ENCODE measurements at regions not wholly inside any gene's neighbourhood (a gene's known extent, or its start where the extent isn't known, plus 50 kb on each side); places are given as distances from the start of the nearest gene placed in this dataset.

GRCh38 chr4:58760100-58760499, 1649.9 kb upstream of the IGFBP7 start:
- H3K27ac ChIP-seq: no peak overlapping the region
- TF ChIP-seq CTCF (IDR thresholded peaks at IDR 0.05) (no peak), ZFX (IDR thresholded peaks at IDR 0.05; ENCODE audit: borderline replicate concordance) (no peak)

GRCh38 chr4:58749206-58749605, 1639.0 kb upstream of the IGFBP7 start:
- peak overlapping the region; percentile 41 for H3K27ac ChIP-seq
- TF ChIP-seq ZFX (IDR thresholded peaks at IDR 0.05; ENCODE audit: borderline replicate concordance) (no peak), CTCF (IDR thresholded peaks at IDR 0.05) (no peak)

- TF ChIP-seq ZFX (IDR thresholded peaks at IDR 0.05; ENCODE audit: borderline replicate concordance): no peak
- no peak for TF ChIP-seq CTCF (IDR thresholded peaks at IDR 0.05)
- no peak overlapping the region for H3K27ac ChIP-seq
Observed at GRCh38 chr4:58740897-58741296, 1630.7 kb upstream of the IGFBP7 start.

- no peak overlapping the region for H3K27ac ChIP-seq
- no peak for TF ChIP-seq CTCF (IDR thresholded peaks at IDR 0.05)
- TF ChIP-seq ZFX (IDR thresholded peaks at IDR 0.05; ENCODE audit: borderline replicate concordance): no peak
Observed at GRCh38 chr4:58739275-58739674, 1629.1 kb upstream of the IGFBP7 start.

GRCh38 chr4:58738375-58738774, 1628.2 kb upstream of the IGFBP7 start:
- TF ChIP-seq CTCF (IDR thresholded peaks at IDR 0.05) (no peak), ZFX (IDR thresholded peaks at IDR 0.05; ENCODE audit: borderline replicate concordance) (no peak)
- no peak overlapping the region for H3K27ac ChIP-seq

GRCh38 chr4:58734030-58734674, 1624.0 kb upstream of the IGFBP7 start:
- H3K27ac ChIP-seq: no peak overlapping the region
- TF ChIP-seq CTCF (IDR thresholded peaks at IDR 0.05): no peak
- no peak for TF ChIP-seq ZFX (IDR thresholded peaks at IDR 0.05; ENCODE audit: borderline replicate concordance)

- TF ChIP-seq ZFX (IDR thresholded peaks at IDR 0.05; ENCODE audit: borderline replicate concordance): no peak
- peak; percentile 56 for TF ChIP-seq CTCF (IDR thresholded peaks at IDR 0.05)
- H3K27ac ChIP-seq: no peak overlapping the region
Observed at GRCh38 chr4:58732973-58733372, 1622.8 kb upstream of the IGFBP7 start.

Data from 22Rv1 (cell line).